Eye (tissue), 1 donor: ENCODE measurements at regions not wholly inside any gene's neighbourhood (a gene's known extent, or its start where the extent isn't known, plus 50 kb on each side); places are given as distances from the start of the nearest gene placed in this dataset.
"Not testable (repeated sequence)": the region's sequence is repeated elsewhere in the genome, so short reads cannot be mapped to it uniquely, and the experiment has no call there.

Experiments
- DNase-seq: peaks from one replicate; pipeline ENCODE4 v3.0.0-alpha.2; 2015

DNA sequence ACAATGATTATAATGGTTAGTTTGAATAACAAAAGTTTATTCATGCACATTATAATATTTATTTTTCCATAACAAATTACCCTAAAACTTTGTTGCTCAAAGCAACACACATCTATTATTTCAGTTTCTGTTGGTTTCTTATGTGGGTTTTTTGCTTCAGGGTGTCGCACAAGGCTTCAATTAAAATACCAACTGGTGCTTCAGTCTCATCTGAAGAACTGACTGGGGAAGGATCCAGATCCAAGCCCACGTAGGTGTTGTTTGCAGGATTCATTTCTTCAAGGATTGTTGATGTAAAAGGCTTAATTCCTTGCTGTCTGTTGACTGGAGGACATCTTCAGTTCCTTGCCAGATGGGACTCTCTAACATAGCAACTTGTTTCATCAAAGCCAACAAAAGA is 747.2 kb upstream of the PCDH20 start:
- DNase-seq, result no peak

DNA sequence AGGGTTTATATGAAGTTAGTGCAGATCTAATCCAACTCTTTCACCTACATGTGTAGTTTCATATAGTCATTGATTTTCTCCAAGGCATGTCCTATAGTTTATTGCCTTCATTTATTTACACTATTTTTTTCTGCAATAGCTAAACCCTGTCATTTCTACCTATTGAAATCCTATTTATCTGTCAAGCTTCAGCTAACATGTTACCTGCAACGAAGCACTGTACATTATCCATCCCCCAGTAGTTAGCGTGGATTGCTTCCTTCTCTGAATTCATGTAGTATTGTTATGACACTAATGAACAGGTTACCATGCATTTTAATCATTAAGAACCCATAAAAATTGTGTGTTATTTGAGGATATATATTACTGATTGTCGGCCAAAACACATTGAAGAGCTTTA is 742.9 kb upstream of the PCDH20 start:
- no peak for DNase-seq

- not testable (repeated sequence) for DNase-seq
Measured at GRCh38 chr13:62151724-62152123, 736.1 kb upstream of the PCDH20 start.

DNA sequence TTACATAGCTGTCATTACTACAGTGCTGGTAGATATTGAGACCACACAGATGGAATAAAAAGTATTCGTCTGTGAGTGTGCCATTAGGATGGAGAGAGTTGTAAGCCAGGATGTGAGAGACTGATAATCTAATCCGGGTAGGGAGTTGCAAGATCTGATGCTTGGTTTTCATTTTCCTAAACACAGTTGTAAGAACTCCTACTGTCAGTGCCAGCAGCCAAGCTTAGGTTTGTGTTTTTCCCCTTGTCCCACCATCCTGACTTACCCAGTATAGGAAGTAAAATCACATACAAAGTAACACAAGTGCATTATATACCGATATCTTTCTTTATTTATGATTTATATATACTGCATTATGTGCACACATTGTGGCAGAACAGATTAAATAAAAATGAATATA is 726.4 kb upstream of the PCDH20 start:
- no peak for DNase-seq

DNA sequence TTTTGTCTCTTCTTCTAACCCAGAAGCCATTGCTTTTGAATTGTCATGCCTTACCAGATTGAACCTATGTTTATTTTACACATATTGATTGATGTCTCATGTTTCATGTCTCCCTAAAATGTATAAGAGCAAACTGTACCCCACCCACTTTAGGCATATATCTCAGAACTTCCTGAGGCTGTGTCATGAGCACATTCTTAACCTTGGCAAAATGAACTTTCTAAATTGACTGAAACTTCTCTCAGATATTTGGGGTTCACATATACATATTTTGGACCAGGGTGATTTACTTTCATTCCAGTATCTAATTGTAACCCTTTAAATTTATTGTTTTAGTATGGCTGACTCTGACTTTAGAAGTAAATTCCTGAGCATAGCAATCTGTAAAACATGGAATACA is 723.9 kb upstream of the PCDH20 start:
- no peak for DNase-seq

- DNase-seq, result peak; percentile 4
Measured at GRCh38 chr13:62137629-62138405, 722.2 kb upstream of the PCDH20 start.

DNA sequence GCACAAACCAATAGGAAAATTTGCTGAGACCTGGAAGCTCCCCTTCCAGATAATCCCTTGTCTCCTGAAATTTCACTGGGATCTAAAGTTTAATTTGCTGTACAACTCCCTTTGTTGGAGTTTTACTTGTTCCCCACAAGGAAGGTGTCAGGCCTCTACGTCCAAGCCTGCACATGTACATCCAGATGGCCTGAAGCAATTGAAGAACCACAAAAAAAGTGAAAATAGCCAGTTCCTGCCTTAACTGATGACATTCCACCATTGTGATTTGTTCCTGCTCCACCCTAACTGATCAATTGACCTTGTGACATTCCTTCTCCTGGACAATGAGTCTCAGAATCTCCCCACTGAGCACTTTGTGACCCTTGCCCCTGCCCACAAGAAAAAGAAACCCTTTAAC is 716.0 kb upstream of the PCDH20 start:
- no peak for DNase-seq

GRCh38 chr13:62130062-62130970 is 714.7 kb upstream of the PCDH20 start:
- DNase-seq, result peak; percentile 74

DNA sequence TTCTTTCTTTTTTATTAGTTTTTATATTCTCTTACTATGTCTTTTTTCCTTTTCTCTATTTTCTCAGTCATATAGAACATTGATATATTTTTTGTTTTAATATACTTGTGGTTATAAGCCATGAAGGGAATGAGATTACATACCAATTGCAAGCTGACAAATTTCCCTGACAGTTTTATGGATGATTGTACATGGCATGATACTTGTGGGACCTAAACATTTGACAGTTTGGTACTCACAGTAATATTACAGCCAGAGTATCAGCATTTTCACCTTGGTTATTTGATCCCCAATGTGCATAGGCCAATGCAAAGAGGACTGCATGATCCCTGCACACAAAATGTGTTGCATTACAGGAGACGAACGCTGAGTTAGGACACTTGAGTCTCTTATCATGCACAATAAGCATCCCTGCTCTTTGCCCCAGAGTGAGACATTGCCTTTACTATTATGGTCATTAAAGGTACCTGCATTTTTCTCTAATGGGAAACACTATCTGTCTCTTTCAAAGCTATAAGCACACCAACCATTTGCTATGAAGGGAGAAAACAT is 713.4 kb upstream of the PCDH20 start:
- peak; percentile 15 for DNase-seq

- no peak for DNase-seq
Measured at GRCh38 chr13:62126400-62126799, 710.8 kb upstream of the PCDH20 start.

- DNase-seq, result no peak
Measured at GRCh38 chr13:62125451-62125850, 709.8 kb upstream of the PCDH20 start.

GRCh38 chr13:62123409-62123808 is 707.8 kb upstream of the PCDH20 start:
- DNase-seq, result no peak

DNA sequence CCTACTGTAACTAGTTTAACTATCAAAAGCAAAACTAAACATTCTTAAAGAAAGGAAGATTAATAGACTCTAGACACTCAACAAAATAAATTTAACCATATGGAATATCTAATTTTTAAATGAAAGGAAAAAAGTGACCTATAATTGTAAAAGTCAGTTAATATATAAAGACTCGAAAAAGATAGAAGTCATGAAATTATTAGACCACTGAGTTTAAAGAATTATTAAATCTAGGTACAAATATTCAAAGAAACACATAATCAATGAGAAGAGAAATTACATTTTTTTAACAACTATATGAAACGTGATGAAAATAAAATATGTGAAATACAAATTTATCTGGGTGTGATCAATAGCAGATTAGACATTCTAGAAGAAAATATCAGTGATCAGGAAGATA is 706.8 kb upstream of the PCDH20 start:
- no peak for DNase-seq

GRCh38 chr13:62119739-62120700 is 704.4 kb upstream of the PCDH20 start:
- DNase-seq, result peak; percentile 60

GRCh38 chr13:62115831-62116230 is 700.2 kb upstream of the PCDH20 start:
- no peak for DNase-seq

DNA sequence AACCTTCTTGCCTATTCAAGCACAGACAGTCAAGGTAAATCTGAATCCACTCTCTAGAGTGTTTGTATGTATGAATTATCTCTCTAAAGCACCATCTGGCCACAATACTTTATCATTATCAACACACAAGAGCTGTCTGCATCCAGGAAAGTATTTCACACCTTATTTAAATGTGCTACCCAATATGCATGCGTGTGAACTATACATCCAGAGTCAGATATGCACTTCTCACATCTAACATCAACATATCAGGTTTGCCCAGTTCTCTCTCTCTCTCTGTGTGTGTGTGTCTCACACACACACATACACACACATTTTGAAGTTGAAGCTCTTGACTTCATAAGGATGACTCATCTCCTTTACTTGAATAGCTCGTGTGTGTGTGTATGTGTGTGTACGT is 697.5 kb upstream of the PCDH20 start:
- no peak for DNase-seq

DNA sequence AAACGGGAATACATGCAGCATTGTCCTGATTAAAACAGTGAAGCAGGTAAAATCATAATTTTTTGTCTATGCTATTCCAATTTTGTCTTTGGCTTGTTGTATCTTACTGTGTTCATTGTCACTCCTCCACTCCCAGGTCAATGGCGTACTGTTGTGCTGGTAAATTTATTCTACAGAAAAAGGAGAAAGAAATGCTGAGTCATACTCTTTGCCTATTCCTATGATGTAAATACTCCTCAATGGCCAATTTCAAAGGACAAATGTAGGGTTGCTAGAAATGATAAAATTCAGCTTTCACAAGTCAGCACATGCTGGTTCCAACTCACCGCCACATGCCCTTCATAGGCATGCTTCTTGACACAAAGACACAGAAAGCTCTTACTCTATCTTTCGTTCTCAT is 694.4 kb upstream of the PCDH20 start:
- no peak for DNase-seq

DNA sequence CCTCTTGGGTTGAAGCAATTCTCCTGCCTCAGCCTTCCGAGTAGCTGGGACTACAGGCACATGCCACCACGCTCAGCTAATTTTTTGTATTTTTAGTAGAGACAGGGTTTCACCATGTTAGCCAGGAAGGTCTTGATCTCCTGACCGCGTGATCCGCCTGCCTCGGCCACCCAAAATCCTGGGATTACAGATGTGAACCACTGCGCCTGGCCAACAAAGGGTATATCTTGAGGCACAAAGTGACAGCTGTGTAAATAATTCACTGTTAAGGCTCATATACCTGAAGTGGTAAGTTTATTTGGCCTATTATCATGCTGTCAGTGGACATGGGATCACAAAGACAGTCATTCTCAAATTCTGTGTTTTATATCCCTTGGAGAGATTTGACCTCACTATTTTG is 688.5 kb upstream of the PCDH20 start:
- DNase-seq, result not testable (repeated sequence)

DNA sequence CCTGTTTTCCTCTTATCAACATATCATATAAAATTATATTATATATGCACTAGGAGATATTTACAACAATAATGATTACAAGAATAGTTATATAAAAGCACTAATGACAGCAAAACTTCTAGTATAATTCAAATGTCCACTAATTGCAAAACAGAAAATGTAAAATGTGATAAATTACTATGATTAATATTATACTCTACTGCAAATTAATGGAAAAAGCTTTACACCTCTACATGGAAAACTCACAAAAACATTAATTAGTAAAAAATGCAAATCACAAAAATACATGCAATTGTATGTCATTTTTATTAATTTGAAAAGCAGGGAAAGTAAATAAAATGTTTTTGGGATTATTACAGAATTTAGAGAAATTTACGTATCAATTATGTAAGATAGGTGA is 681.0 kb upstream of the PCDH20 start:
- no peak for DNase-seq

DNA sequence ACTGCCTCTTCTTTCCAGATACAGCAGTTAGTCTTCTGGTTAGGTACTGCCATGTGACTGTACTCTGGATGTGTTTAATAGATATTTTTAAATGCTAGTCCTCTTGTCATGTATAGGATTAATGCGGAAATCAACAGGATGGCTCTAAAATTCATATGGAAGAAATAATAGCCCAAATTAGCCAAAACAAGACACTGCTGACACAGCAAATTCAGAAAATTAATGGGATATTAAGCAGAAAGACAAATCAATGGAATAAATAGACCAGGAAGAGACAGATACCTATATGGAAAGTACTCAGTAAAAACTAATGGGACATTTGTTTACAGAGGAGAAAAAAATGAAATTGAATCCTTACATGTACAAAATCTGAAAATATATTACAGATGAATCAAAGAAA is 679.3 kb upstream of the PCDH20 start:
- DNase-seq, result no peak

DNA sequence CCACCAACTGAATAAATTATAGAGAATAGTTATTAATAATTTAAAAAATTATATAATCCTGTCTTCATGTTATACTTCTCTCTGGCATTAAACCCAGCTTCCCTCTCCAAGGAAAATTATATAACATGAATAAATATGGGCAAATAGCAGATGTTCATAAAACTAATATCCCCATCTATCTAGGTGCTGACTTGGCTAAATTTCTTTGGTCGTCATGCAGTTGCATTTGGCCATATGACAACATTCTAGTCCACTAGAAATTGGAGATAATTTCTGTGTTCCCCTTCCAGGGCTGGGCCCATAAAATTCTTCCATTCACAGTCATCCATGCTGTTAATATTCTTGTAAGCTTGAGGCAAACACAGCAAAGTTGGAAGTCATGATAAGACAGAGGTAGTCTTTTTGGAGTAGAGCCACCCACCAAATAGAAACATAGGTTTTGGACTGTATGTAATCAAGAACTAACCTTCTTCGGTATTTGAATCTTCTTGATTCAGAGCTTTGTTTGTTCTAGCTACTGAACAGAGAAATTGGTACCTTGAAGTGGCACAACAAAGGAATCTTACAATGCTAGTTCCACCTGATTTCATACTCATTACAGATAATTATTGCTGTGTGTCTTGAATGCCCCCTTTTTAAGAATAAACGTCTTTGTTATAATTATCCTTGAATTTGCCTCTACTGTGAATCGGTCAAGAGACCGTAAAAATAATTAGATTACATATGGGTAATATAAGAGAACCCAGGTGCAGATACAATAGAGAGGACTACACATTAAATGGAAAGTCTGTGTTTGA is 678.5 kb upstream of the PCDH20 start:
- peak; percentile 53 for DNase-seq

- DNase-seq, result no peak
Measured at GRCh38 chr13:62092949-62093348, 677.3 kb upstream of the PCDH20 start.
